ENCODE measurements at regions not wholly inside any gene's neighbourhood (a gene's known extent, or its start where the extent isn't known, plus 50 kb on each side); places are given as distances from the start of the nearest gene placed in this dataset.

- TF ChIP-seq CREB1 (CRISPR knock-in tag; IDR thresholded peaks at IDR 0.05) (no peak), ZNF416 (CRISPR knock-in tag; IDR thresholded peaks at IDR 0.05) (no peak), ELF4 (CRISPR knock-in tag; IDR thresholded peaks at IDR 0.05; ENCODE audit: low read depth) (no peak), CTCF (IDR thresholded peaks at IDR 0.05) (no peak), TEAD4 (CRISPR knock-in tag; IDR thresholded peaks at IDR 0.05) (no peak), FOXP1 (CRISPR knock-in tag; IDR thresholded peaks at IDR 0.05; ENCODE audit: borderline replicate concordance) (no peak), CREM (CRISPR knock-in tag; IDR thresholded peaks at IDR 0.05) (no peak), E2F4 (CRISPR knock-in tag; IDR thresholded peaks at IDR 0.05; ENCODE audit: borderline replicate concordance, low read depth) (no peak), TP53 (CRISPR knock-in tag; IDR thresholded peaks at IDR 0.05) (no peak), KAT7 (CRISPR knock-in tag; IDR thresholded peaks at IDR 0.05; ENCODE audit: borderline replicate concordance) (no peak)
Observed at GRCh38 chr6:103456652-103457051, 1403.1 kb downstream of the HACE1 start.

Measured in WTC11 (cell line).